ENCODE measurements at regions not wholly inside any gene's neighbourhood (a gene's known extent, or its start where the extent isn't known, plus 50 kb on each side); places are given as distances from the start of the nearest gene placed in this dataset.

DNA sequence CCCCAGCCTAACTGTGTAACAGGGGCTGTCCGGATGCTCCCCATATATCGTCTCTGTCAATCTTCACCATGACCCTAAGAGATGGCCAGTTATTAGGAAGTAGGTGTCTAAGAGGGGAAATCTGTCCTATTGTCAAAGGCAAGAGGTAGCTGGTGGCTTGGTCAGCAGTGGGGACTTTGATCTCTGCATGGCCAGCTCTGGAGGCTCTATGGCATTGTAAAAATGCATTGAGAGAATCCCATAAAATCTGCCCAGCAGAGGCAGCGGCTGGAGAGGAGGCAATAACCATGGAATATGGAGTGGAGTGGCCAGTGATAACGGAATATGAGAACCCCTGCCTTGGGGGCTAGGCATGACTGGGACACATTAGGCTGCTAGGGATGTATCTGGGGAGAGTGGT is 88.8 kb downstream of the MRM1 start:
- TF ChIP-seq, protein P1, sequence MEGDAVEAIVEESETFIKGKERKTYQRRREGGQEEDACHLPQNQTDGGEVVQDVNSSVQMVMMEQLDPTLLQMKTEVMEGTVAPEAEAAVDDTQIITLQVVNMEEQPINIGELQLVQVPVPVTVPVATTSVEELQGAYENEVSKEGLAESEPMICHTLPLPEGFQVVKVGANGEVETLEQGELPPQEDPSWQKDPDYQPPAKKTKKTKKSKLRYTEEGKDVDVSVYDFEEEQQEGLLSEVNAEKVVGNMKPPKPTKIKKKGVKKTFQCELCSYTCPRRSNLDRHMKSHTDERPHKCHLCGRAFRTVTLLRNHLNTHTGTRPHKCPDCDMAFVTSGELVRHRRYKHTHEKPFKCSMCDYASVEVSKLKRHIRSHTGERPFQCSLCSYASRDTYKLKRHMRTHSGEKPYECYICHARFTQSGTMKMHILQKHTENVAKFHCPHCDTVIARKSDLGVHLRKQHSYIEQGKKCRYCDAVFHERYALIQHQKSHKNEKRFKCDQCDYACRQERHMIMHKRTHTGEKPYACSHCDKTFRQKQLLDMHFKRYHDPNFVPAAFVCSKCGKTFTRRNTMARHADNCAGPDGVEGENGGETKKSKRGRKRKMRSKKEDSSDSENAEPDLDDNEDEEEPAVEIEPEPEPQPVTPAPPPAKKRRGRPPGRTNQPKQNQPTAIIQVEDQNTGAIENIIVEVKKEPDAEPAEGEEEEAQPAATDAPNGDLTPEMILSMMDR (IDR thresholded peaks at IDR 0.05), result no peak
- TF ChIP-seq POLR2A (IDR thresholded peaks at IDR 0.05), result no peak

Measured in right lobe of liver (tissue), 4 donors.